Testis (tissue), 2 donors: ENCODE measurements at regions not wholly inside any gene's neighbourhood (a gene's known extent, or its start where the extent isn't known, plus 50 kb on each side); places are given as distances from the start of the nearest gene placed in this dataset.

Source experiments
- CTCF ChIP-seq, 3 experiments: fragments of 450-650 bp in 2 of 3; fragments of 200-600 bp in 1 of 3; sonication (generic) in 1 of 3; IDR thresholded peaks; one replicate each; pipeline ENCODE4 v1.5.1; 2016 to 2019; ENCODE audit warnings: antibody characterized with exemption in 3 of 3, mild to moderate bottlenecking in 2 of 3, moderate library complexity in 1 of 3
- POLR2A ChIP-seq: fragments of 450-650 bp; IDR thresholded peaks from one replicate; pipeline ENCODE4 v1.6.1; 2017; ENCODE audit warnings: antibody characterized with exemption, mild to moderate bottlenecking, moderate library complexity

- no peak for TF ChIP-seq CTCF (IDR thresholded peaks at IDR 0.05)
- TF ChIP-seq POLR2A, result no peak
These were observed 59.4 kb upstream of the HMGXB4 start for GRCh38 chr22:35197886-35198285.
